Ovary (tissue), 7 donors: ENCODE measurements at regions not wholly inside any gene's neighbourhood (a gene's known extent, or its start where the extent isn't known, plus 50 kb on each side); places are given as distances from the start of the nearest gene placed in this dataset.

Experiments
- DNase-seq, 5 donors: peaks; one replicate each; pipeline ENCODE4 v3.0.0-alpha.2; 2019 to 2020
- H3K27ac ChIP-seq, 2 donors: fragments of 200-600 bp; one replicate each; pipeline versions ENCODE4 v1.5.1 to v1.8.0; 2019 to 2022
- H3K27me3 ChIP-seq: fragments of 200-600 bp; one replicate; pipeline ENCODE4 v1.8.0; 2022
- H3K36me3 ChIP-seq: fragments of 200-600 bp; sonication (generic); one replicate; pipeline ENCODE4 v1.5.1; 2019
- H3K4me1 ChIP-seq: one replicate; pipeline ENCODE4 v1.8.1; 2013; ENCODE audit warnings: mild to moderate bottlenecking, moderate library complexity; ENCODE audit not compliant: insufficient read depth
- H3K4me3 ChIP-seq: fragments of 200-600 bp; sonication (generic); one replicate; pipeline ENCODE4 v1.5.1; 2017
- H3K9me3 ChIP-seq, 2 donors: fragments of 200-600 bp in 1 of 2; sonication (generic) in 1 of 2; one replicate each; pipeline versions ENCODE4 v1.5.1 to v1.8.1; 2013 to 2019; ENCODE audit warnings: mild to moderate bottlenecking in 1 of 2, moderate library complexity in 1 of 2
- CTCF ChIP-seq, 3 donors: fragments of 450-650 bp in 2 of 3; fragments of 200-600 bp in 1 of 3; IDR thresholded peaks; one replicate each; pipeline versions ENCODE4 v1.5.1 to v1.8.0; 2016 to 2022; ENCODE audit warnings: antibody characterized with exemption in 3 of 3, mild to moderate bottlenecking in 1 of 3
- EP300 ChIP-seq: sonication (generic); formaldehyde crosslinking; IDR thresholded peaks from one replicate; pipeline ENCODE4 v1.6.1; 2017; ENCODE audit warnings: antibody characterized with exemption
- POLR2A ChIP-seq: fragments of 450-650 bp; IDR thresholded peaks from one replicate; pipeline ENCODE4 v1.6.1; 2017; ENCODE audit warnings: antibody characterized with exemption, mild to moderate bottlenecking, moderate library complexity
- WGBS, 3 donors: extraction: QIAGEN DNeasy Blood & Tissue Kit in 1 of 3; methylation state at CpG; one replicate each; pipeline versions ENCODE4 v1.1.5 to v1.1.7; 2013 to 2017; 5-methylcytosine and 5-hydroxymethylcytosine counted together
- intact Hi-C, 4 donors: fragments of 100-400 bp; cut with DNase I; formaldehyde crosslinking; loops; one replicate each; pipeline versions ENCODE4 v1.11.0 to v1.15.1; 2022 to 2023
- donor health status: DM: no; HTN: no; CAD: no; lungs with moderate emphysema.
- donor health status: DM: no; HTN: no; CAD: no.
- donor health status: Bipolar disorder and iron deficiency.
- donor health status: DM: no; HTN: no; CAD: no.
- donor health status: DM: yes; HTN: yes; CAD: no.

- intact Hi-C loops = no loop called here
- Histone ChIP-seq H3K4me3 (no peak overlapping the region), H3K9me3 (no peaks in the 10 kb centered on the region), H3K27me3 (no peaks in the 10 kb centered on the region), H3K27ac (no peak overlapping the region), H3K4me1 (no peaks in the 10 kb centered on the region), H3K36me3 (no peaks in the 10 kb centered on the region)
- 47 to 61% (median 51%) methylated on average over 4 of the region's 4 CpGs for WGBS, 3 donors
- DNase-seq = no peak
- TF ChIP-seq CTCF (IDR thresholded peaks at IDR 0.05) (no peak), POLR2A (no peak), EP300 (no peak)
These were observed 288.7 kb upstream of the CTSO start for GRCh38 chr4:156242390-156242789.

- no peak for TF ChIP-seq POLR2A
- TF ChIP-seq EP300 = no peak
- TF ChIP-seq CTCF (IDR thresholded peaks at IDR 0.05) = no peak
- Histone ChIP-seq H3K36me3 (no peaks in the 10 kb centered on the region), H3K27me3 (no peaks in the 10 kb centered on the region), H3K4me3 (no peak overlapping the region), H3K27ac (no peak overlapping the region), H3K4me1 (no peaks in the 10 kb centered on the region), H3K9me3 (no peaks in the 10 kb centered on the region)
- WGBS, 3 donors = 69 to 98% (median 70%) methylated on average over 2 of the region's 2 CpGs
- intact Hi-C loops = no loop called here
- DNase-seq = no peak
These were observed 288.2 kb upstream of the CTSO start for GRCh38 chr4:156241896-156242295.

GRCh38 chr4:156238171-156238570, 284.5 kb upstream of the CTSO start:
- intact Hi-C loops = no loop called here
- Histone ChIP-seq H3K4me3 (no peak overlapping the region), H3K36me3 (no peaks in the 10 kb centered on the region), H3K4me1 (no peaks in the 10 kb centered on the region), H3K9me3 (no peaks in the 10 kb centered on the region), H3K27ac (no peak overlapping the region), H3K27me3 (no peaks in the 10 kb centered on the region)
- no peak for DNase-seq
- TF ChIP-seq CTCF (IDR thresholded peaks at IDR 0.05) = no peak
- WGBS, 3 donors = 94% methylated on average over 3 of the region's 3 CpGs

GRCh38 chr4:156237231-156237630, 283.6 kb upstream of the CTSO start:
- DNase-seq = no peak
- H3K4me3 ChIP-seq = no peak overlapping the region
- no peaks in the 10 kb centered on the region for H3K9me3 ChIP-seq
- no peak for TF ChIP-seq CTCF (IDR thresholded peaks at IDR 0.05)
- no peak for TF ChIP-seq EP300
- TF ChIP-seq POLR2A = no peak
- H3K27me3 ChIP-seq = no peaks in the 10 kb centered on the region
- no peak overlapping the region for H3K27ac ChIP-seq
- no peaks in the 10 kb centered on the region for H3K36me3 ChIP-seq
- 82 to 84% (median 84%) methylated on average over 11 of the region's 11 CpGs for whole genome bisulfite sequencing, 3 donors
- intact Hi-C loops = no loop called here
- H3K4me1 ChIP-seq = no peaks in the 10 kb centered on the region

- Histone ChIP-seq H3K9me3 (no peaks in the 10 kb centered on the region), H3K27ac (no peak overlapping the region), H3K36me3 (no peaks in the 10 kb centered on the region), H3K4me1 (no peaks in the 10 kb centered on the region), H3K4me3 (no peak overlapping the region), H3K27me3 (no peaks in the 10 kb centered on the region)
- no peak for TF ChIP-seq POLR2A
- TF ChIP-seq EP300 = no peak
- TF ChIP-seq CTCF (IDR thresholded peaks at IDR 0.05) = no peak
- no peak for DNase-seq
- intact Hi-C loops = no loop called here
- WGBS, 3 donors = 32 to 47% (median 45%) methylated on average over 1 of the region's 1 CpG
These were observed 276.5 kb upstream of the CTSO start for GRCh38 chr4:156230176-156230575.
